ENCODE measurements at regions not wholly inside any gene's neighbourhood (a gene's known extent, or its start where the extent isn't known, plus 50 kb on each side); places are given as distances from the start of the nearest gene placed in this dataset.
"Not testable (repeated sequence)": the region's sequence is repeated elsewhere in the genome, so short reads cannot be mapped to it uniquely, and the experiment has no call there.

- DNase-seq, result no peak
Observed at GRCh38 chr10:8283166-8283905, 228.8 kb downstream of the GATA3 start.

GRCh38 chr10:8283986-8284385, 229.5 kb downstream of the GATA3 start:
- DNase-seq, result no peak

- not testable (repeated sequence) for DNase-seq
Observed at GRCh38 chr10:8285970-8286369, 231.5 kb downstream of the GATA3 start.

- no peak for DNase-seq
Observed at GRCh38 chr10:8288600-8288999, 234.1 kb downstream of the GATA3 start.

GRCh38 chr10:8289186-8289924, 234.9 kb downstream of the GATA3 start:
- no peak for DNase-seq

GRCh38 chr10:8294779-8295178, 240.3 kb downstream of the GATA3 start:
- no peak for DNase-seq

DNA sequence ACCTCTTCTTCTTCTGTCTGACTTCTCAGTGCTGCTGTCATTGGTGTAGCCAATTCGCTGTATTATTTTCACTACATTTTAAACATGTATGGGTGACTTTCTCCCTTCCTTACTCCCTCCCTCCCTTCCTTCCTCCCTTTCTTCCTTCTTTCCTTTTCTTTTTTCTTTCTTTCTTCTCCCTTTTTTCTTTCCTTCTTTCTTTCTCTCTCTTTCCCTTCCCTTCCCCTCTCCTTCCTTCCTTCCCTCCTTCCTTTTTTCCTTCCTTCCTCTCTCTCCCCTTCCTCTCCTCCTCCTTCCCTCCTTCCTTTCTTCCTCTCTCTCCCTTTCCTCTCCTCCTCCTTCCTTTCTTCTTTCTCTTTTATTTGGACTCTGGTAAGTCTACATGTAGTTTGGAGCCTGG, 240.8 kb downstream of the GATA3 start:
- no peak for DNase-seq

DNA sequence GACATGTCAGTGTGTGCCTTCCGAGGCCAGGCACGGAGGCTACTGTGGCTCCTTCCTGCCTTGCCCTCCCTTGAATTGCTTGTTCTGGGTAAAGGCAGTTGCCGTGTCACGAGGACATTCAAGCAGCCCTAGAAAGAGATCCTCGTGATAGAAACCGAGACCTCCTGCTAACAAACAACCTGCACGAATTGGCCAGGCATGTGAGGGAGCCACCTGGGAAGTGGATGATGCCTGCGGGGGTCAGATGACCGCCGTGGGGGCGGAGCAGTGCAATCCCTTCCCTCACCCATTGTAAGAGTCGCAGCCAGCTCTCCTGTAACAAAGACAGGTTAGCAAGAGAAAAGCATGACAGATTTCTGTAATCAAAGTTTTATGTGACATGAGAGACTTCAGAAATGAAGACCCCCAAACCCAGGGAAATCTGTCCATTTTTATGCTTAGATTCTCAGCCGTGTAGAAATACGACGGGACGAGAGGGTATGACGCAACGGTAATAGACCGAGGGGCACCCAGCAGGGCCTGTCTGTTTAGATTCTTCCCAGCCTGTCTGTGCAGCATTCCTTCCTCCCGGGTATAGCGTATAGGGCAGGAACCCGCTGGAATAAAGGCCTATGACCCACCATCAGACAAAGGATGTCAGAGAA, 241.7 kb downstream of the GATA3 start:
- no peak for DNase-seq

- DNase-seq, result no peak
Observed at GRCh38 chr10:8296734-8297101, 242.2 kb downstream of the GATA3 start.

- DNase-seq, result no peak
Observed at GRCh38 chr10:8297107-8297506, 242.6 kb downstream of the GATA3 start.

- no peak for DNase-seq
Observed at GRCh38 chr10:8297959-8298358, 243.5 kb downstream of the GATA3 start.

DNA sequence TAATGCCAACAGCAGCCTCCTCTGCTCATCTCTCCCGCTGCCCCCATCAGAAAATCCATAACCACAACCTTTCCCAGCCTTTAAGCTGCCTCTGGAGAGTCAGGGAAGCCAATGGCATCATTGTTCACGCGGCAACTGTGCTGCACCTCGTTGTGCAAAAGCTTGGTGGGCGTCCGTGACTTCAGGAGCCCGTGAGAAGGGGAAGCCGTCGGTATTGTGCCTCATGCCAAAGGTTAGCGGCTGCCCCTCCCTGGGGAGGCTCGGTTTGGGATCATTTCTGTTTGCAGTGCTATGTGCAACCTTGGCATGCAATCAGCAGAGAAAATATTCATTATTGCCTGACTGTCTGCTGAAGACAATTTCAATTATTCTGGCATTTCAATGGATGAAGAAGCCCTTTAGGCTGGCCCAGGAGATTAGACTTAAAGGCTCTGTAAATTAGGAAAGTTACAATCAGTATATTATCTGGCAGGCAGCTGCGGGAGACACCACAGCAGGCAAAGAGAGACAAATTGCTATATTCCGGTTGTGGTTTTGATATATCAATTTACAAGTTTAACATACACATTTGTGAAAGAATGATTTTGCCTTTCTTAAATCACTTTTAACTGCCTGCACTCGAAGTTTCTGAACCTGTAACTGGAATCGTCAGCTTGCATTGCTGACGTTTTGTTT, 244.5 kb downstream of the GATA3 start:
- DNase-seq, result no peak

- DNase-seq, result no peak
Observed at GRCh38 chr10:8300925-8301324, 246.4 kb downstream of the GATA3 start.

- no peak for DNase-seq
Observed at GRCh38 chr10:8301333-8301732, 246.8 kb downstream of the GATA3 start.

GRCh38 chr10:8301831-8302230, 247.3 kb downstream of the GATA3 start:
- DNase-seq, result no peak

GRCh38 chr10:8302565-8302964, 248.1 kb downstream of the GATA3 start:
- no peak for DNase-seq

- no peak for DNase-seq
Observed at GRCh38 chr10:8304861-8305260, 250.4 kb downstream of the GATA3 start.

GRCh38 chr10:8305876-8306652, 251.6 kb downstream of the GATA3 start:
- DNase-seq, result no peak

DNA sequence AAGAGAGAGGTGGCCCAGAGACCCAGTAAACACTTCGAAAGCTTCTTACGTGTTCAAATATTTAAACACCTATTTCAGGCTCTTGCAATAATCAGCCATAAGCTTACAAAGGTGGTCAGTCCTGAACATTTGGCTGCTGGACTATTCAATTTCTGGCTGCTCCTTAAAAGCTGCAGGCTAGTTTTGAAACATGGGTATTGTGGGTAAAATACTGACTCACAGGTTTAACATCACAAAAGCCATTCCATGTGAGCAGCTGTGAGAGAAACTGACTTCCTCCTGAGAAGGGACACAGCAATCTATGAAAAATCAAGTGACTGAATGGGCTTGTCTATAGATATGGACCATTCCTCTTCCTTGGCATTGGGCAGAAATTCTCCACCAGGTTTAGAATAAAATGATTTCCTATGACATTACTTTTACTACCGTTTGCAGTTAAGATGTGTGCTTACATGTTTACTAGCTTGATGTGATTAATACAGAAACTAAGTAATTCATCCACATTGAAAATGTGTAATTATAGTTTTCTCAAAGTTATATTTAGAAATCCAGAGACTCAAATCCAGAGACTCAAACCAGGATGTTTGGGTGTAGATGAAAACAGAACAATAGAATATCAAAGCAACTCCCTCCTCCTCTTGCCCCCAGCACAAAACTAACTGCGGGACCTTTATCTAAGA, 252.3 kb downstream of the GATA3 start:
- no peak for DNase-seq

DNA sequence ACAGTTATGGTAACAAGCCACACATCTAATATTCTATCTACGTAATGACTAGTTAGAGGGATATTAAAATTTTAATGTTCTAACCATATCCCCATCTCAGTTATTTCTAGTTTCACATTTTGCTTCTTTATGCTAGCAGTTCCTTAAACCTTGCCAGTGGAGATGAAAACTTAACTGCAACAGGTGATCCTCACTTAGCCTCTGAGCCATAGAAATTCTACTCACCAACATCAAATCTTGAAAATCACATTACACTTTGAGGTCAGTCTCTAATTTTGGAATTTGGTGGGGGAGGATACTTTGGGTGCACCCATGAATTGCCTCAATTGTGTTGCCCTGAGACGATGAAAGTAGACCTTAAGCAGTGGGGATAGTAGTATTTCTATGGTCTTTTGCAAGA, 256.4 kb downstream of the GATA3 start:
- DNase-seq, result no peak

DNA sequence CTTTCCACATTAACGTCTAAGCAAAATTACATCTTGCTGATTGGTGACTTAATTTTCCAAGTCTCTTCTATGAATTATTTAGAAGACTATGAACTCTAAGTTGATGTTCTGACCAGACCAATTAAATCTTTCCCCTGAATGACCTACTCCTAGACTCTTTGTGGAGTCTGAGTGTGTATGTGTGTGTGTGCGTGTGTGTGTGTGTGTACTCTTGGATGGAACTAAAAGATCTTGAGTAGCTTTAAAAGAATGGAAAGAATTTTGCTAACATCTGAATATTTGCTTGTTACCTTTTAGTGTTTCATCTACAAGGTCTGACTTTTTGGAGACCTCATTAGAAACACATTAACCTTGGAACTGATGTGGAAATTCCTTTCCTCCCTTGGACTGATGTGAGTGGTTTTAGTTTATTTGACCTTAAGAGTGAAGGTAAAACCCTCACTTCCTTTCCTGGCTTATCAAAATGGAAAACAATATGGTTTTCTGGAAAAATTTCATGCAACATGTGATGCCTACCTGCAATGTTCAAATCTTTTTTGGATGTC, 257.1 kb downstream of the GATA3 start:
- DNase-seq, result no peak

DNA sequence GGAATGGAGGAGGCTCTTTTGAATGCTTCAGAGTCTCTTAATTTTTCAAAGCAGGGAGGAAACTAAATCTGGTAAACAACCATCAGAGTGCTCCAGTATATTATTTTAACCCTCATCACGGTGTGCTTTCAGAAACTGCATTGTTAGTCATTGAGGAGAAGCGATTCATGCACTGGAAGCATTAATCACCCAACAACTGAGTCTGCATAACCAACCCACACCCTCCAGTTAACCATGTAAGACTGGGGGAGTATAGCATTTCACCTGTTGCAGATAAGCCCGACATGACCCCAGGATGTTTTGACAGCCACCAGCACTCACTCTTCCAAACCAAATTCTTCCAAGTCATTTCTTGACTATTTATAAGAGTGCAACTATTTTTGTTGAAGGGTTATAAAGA, 257.6 kb downstream of the GATA3 start:
- no peak for DNase-seq
